GM12891 (cell line): ENCODE measurements at regions not wholly inside any gene's neighbourhood (a gene's known extent, or its start where the extent isn't known, plus 50 kb on each side); places are given as distances from the start of the nearest gene placed in this dataset.

ENCODE experiments used
- PAX5 ChIP-seq: IDR thresholded peaks from 2 replicates; pipeline ENCODE4 v1.6.1; 2011; ENCODE audit warnings: low read length, moderate library complexity, mild to moderate bottlenecking; ENCODE audit not compliant: insufficient read depth, severe bottlenecking
- POLR2A ChIP-seq: IDR thresholded peaks from 2 replicates; pipeline ENCODE4 v1.6.1; 2011; ENCODE audit warnings: low read depth, low read length, control low read depth
- POLR2AphosphoS5 ChIP-seq: IDR thresholded peaks from 2 replicates; pipeline ENCODE4 v1.6.1; 2011; ENCODE audit warnings: low read depth, low read length, control low read depth
- POU2F2 ChIP-seq: IDR thresholded peaks from 2 replicates; pipeline ENCODE4 v1.6.1; 2011; ENCODE audit warnings: low read depth, mild to moderate bottlenecking, control low read depth, low read length, moderate library complexity
- TAF1 ChIP-seq: IDR thresholded peaks from 2 replicates; pipeline ENCODE4 v1.6.1; 2011; ENCODE audit warnings: low read depth, low read length, control low read depth

DNA sequence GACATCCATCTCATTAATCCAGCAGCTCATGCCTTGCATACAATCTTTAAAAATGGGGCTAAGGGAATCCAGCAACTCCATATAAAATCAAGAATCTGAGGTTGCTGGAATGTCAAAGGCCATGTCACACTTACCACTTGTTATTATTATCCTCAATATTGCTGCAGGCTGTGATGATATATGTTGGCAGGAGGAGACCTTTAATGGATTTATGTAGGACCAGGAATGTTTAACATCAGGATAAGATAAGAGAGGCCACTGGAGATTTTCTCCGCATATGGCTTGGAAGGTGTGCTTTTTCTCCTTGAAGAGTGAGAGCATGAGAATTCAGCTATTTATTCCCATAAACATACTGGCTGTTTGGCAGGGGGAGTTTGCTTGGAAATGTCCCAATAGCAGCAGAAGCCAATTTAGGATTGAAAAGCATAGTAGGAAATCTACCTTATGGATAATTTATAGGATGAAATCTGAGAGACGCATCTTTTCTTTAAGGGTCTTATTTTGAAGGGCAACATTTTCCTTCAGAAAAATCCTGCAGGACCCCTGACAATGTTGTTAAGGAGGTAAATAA lies 481.4 kb downstream of the AGTPBP1 start:
- no peak for TF ChIP-seq POLR2A
- TF ChIP-seq POLR2AphosphoS5: no peak
- TF ChIP-seq TAF1: no peak
- TF ChIP-seq POU2F2: no peak
- no peak for TF ChIP-seq PAX5
